Activated CD8-positive, alpha-beta memory T cell treated with anti-CD3 and anti-CD28 coated beads, Interleukin-2, amount 50 U/mL, for 24 hours (primary cell): ENCODE measurements at regions not wholly inside any gene's neighbourhood (a gene's known extent, or its start where the extent isn't known, plus 50 kb on each side); places are given as distances from the start of the nearest gene placed in this dataset.

Experiments used
- DNase-seq: peaks from one replicate; pipeline ENCODE4 v3.0.0-alpha.2; 2020; ENCODE audit errors: extremely low read depth

DNA sequence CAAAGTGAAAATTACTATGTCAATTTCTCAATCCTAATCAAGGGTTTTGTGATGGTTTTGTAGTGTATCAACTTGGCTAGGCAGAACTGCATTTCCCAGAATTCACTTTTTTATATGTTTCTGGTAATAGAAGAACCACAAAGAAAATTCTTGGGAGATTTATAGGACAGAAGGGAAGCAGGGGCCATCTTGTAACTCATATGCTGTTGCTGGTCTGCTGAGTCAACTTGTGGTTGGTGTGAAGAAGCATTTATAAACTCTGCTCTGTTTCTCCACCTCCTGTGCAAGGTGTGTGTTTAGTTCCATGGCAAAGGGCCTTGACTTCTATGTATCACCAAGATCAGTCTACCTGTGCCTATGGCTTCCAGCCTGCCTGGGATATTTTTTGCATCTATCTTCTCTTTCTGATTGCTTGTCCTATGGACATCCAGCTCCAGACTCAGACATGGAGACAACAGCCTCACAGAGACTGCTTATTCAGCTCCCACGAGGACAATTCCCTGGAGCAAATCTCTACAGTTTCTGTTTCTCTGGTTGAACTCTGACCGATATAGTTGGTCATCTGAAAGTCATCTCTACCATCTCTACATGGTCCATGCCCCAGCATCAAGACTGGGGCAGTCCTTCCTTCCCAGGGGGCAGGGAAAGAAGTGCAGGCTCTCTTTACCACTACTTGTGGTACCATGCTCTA is 364.3 kb upstream of the DDHD1 start:
- no peak for DNase-seq

DNA sequence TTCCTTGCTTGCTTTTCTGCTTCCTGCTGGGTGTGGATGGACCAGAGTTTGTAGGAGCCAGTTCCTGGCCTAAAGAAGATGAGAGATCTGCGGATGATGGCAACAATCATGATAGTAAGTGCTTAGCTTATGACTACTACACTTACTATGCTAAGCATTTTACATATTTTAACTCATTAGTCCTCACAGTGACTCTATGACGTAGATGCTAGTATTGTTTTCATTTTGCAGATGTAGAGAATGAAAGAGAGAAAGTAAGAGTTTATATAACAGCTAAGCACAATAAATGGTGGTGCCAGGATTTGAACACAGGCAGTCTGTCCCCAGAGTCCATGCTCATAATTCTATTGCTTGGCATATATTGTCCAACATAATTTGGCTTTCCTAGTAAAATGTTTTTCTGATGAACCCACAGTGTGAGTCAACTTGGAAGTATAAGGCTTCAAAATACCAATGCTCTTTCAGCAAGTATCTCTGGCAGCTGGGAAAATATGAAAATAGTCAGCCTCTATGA is 363.2 kb upstream of the DDHD1 start:
- no peak for DNase-seq

DNA sequence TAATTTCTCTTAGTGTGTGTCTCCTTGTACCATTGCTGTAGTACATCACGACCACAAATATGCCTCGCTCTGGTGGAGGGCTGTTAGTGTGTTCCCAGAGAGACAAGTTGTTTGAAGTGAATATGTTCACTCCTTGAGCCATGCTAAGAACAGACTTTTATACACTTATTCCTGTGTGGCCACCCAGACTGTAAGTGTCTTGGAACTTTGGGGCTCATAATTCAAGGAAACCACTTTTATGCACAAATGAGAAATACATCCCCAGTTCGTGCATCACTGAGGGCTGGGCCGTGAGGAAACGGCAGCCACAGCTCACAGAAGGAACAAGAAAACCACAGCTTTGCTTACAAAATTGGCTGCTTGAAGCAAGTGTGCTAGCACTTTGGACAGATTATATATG is 362.2 kb upstream of the DDHD1 start:
- no peak for DNase-seq

DNA sequence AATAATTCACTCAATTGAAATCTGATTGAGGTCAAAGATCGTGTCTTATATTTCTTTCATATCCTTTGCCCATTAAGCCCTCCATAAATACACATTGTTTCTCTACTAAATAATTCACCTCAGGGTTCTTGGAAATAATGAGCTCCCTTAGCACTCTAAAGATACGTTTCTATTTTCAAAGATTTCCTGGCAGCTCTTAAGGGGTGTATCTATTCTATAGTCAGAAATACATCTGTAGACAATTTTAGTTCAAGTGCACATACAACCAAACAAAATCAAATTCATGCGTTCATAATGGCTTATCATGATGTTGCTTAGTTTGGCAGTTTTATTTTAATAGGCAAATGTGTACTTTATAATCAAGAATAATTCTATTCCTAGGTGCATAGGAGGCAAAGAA is 361.1 kb upstream of the DDHD1 start:
- no peak for DNase-seq

DNA sequence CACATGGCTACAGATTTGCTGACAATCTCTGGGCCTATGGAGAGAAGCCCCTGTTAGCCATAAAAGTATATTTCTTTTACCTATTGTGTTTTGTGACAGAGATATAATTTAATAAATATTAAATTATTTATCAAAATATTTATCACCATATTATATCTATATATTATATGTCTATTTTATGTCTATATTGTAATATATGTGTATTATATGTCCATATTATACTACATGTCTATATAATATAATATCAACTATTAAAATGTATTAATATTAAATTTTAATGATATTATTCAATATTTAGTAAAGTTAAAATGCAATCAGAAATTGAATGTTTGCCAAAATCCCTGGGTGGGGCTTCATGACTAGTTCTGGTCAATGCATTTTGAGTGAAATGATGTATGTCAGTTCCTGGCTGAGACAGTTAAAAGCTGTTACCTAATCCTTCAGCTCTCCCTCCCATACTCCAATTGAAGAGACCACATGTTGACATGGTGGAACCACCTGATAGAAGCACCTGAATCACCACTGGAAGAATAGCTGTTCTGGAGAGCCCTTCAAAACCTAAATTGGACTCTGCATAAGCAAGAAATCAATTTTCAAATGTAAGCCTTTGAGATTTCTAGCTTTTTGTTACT is 357.3 kb upstream of the DDHD1 start:
- no peak for DNase-seq

DNA sequence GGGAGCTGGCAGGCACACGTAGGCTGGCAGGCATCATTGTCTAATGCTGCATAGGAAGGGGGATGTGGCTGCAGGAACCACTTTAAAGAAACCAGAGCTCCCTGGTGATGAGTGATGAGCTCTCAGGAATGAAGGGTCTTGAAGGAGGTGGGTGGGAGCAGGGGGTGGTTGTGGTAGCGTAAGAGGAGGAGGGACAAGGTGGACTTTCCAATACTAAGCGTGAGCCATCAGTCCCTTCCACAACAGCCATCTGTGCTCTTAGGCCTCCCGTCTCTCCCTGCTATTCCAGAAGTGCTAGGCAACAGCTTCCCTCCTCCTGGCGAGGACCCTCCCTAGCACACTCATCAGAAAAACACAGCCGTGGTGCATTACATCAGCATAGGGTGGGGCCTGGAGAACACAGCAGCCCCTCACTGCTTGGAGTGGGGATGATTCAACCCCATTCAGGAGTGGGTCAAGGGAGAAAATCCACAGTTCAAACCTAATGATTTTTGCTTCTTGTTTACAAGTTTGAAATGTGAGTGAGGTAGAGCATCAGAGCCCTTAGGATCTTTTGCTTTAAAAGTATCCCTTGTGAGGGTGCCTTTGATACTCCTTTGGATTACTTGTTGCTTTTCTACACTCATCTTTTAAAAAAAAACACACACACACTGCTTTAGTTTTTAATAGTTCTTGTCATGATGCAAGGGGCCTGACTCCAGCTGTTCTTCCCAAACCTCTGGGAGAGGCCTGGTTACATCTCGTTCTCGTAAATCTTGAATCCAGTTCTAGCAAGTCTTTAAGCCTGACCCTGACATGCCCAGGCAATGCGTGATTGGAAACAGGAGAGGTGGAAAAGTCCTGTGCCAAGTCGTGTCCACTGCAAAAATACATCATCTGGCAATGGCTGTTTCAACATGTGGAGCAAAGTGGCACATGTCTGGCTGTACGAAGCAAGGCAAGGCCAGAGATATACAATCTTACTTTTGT is 356.4 kb upstream of the DDHD1 start:
- DNase-seq = no peak

DNA sequence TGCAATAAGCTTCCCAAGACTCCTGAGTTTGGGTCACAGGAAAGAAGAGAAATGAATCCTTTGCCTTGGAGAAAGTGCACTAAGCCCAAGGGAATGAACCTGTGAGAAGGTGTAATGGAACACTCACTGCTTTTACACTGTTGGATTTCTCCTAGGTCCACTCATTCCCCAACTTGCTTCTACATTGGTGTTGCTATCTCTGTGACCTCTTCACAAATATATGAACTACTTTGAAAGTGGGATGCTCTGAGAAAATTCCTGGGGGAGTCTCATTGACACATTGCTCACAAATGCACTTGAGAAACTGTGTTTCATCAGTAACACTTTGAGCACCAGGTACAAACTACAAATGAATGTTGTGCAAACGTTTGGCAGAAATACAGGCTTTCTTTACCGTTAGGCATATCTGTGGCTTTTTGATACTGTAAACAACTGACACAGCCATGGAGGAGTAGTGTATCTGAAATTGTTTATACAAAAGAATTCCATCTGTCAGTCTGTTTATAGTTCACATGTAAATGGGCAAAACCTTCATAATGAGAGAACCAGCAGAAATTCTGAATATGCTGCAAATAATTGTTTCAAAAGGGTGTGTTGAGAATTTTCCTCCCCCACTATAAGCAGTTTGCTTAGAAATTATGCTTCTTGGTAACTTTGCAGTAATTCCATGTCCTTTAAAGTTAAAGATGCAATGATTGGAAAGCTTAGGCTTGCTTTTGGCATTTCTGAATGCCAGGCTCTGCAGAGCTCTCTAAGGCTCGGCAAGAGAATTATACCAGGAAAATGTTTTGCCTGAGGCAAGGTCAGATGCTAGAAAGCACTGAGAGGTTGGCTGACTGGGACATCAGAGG is 348.5 kb upstream of the DDHD1 start:
- no peak for DNase-seq

DNA sequence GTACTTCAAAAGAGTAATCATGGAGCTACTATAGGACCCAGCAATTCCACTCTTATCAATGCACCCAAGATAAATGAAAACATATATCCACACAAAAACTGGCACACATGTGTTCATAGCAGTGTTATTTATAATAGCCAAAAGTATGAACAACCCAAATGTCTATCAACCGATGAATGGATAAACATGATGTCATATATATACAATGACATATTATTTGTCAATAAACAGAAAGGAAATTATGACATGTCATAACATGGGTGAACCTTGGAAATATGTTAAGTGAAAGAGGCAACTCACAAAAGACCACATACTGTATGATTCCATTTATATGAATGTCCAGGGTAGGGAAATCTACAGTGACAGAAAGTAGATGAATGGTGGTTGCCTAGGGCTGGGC is 347.1 kb upstream of the DDHD1 start:
- no peak for DNase-seq

DNA sequence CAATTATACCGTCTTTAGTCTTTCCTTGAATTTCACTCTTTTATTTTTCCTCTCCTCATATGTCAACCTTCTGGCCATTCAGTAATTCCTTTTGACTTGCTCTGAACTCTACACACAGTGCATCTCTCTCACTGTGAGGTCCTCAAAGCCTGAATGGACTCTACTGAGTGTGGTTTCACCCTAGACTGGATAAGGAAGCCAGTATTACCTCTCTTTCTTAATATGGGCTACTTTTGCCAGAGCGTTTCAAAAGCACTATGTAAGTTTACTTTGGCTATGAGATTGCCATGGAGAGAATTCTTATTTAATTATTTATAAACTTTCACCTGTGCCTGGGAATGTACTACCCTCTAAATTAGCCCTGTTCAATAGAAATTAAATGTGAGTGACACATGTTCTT is 343.5 kb upstream of the DDHD1 start:
- DNase-seq = no peak

DNA sequence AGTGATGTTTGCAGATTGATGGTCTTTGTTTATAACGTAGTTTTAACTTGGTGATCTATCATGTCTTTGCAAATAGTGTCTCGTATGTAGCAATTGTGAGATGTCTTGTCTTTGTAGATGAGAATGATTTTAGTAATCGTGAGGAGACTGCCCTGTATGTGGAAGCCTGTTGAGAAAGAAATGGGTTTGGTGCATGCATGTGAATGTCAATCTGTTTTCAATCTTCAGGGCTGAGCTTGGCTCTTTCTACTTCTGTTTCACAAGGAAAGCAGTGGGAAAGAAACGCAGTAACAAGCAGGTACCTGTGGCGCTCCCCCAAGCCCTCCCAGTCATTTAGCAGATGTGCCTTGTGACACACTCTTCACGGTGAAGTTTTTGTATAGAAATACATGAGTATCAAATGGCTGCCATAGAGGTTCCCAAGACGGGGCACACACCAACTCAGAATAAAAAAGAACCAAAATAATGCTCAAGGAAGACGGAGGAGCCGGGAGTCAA is 342.8 kb upstream of the DDHD1 start:
- no peak for DNase-seq

DNA sequence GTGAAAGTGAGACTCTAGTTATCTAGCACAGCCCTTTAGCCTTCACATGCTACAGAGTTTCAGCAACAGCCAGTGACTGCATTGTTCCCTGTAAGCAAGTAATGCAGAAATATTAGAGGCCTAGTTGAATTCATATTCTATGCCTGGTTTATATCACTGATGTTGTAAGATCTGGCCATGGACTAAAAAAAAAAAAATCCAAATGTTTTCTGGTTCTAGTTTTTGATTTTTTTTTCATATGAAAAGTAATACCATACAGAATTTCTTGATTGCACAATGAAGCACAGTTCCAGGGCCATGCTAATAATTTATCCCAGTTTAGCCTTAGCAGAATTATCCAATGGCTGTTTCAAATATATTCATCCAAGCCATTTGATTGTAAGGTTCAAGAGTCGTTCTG is 341.5 kb upstream of the DDHD1 start:
- DNase-seq = no peak

DNA sequence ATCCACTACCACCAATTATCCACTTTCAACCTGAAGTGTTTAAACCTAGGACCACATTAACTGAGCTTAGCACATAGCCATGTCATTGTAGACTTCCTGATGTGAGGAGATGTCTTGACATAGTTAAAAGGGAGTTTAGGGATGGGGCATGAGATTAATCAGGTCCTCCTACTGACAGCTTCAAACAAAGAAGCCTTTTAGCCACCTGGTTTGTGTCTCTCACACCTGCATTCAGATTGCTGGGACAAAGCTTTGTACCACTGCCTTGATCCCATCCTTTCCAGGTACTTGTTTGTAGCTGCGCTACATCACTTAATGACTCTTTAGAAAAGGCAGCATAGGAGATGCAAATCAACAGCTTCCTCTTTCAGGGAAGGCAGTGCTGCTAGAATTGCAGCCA is 340.7 kb upstream of the DDHD1 start:
- no peak for DNase-seq

DNA sequence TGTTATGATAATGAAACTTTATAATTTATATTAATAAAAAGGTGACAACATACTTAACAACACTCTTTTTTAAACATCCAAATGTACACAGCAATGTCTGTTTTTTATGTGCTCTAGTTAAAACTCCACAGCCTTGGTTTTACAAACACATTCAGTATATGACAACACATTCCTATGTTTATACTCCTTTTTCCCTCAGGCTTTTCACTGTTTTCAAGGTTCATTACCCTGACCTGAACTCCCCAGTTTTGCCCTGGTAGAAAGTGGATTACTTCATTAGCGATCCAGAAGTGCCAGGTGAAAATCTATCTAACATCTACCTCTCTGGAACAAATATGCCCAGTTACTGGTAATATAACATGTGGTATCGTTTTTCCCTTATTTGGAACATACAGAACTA is 340.2 kb upstream of the DDHD1 start:
- DNase-seq = no peak

DNA sequence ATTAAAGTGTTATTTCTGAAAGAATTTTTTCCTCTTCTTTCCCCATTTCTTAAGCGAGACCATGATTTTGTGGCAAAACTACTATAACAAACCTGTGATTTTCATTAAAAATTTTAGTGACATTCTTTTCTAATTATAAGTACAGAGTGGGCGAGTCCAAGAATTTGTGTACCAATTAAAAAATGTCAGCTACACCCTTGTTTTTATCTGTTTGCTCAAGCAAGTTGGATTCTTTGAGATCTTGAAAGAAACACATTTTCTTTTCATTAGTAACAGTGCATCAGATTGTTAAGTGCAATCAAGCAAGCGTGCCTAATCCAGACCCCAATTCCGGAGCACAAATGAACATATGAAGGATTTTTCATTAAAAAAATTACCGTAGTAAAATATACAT is 338.8 kb upstream of the DDHD1 start:
- DNase-seq = no peak

DNA sequence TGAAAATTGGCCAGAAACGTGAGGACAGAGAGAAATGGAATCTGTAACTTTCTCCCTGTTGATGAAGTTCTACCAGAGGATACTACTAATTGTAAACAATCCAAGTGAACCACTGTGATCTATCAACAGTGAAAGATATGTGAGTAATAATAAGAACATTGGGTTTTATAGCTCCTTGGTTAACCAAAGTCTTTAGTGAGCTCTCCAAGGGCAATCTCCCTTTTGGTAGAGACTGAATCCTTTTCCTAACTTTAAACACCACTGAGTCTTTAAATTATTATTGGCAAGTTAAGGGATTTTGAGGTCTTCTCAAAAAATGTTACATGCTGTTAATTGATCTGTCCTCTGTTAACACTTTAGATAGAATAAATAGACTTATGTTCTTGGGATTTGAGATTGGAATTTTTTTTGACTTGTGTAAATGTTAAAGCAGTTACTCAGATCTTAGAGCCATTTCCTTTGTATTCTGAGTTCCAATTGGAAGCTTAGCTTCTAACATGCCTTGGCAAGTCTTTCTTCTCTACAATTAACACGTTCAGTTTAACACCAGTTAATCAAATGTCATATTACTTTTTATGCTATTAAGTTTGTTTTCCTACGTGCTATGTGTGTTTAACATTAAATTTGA is 338.2 kb upstream of the DDHD1 start:
- no peak for DNase-seq

DNA sequence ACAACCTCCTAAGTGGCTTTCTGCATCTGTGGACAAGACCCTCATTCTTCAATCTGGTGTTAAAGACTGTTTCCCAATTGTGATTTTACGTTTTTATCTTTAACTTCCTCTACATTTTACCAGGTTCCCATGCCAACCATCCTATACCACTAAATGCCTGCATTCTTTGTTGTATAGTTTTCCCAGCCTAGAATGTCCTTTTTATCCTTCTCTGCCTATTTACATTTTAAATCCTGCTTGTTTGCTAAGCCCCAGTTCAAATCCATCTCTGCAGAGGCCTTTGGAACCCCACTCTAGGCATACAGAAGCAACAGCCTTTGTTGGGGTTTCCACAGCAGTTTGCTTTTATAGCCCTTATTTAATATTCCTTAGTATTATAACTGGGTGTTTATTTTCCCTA is 325.1 kb upstream of the DDHD1 start:
- no peak for DNase-seq

DNA sequence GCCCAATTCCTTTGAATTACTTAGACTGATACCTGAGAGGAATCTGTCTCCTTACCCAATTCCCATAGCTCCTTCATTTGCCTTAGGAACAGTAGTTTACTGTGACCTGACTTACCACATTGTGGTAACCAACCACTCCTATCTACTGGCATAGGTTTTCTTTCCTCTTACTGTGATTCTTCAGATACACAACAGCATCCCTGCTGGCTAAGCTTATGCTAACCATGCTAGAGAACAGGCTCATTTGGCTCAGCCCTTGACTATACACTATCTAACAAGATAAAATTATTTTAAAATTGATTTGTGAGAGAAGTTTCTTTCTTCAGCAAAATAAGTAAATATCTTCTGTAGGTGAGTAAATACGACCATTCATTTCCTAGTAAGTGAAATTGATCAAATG is 320.4 kb upstream of the DDHD1 start:
- no peak for DNase-seq

DNA sequence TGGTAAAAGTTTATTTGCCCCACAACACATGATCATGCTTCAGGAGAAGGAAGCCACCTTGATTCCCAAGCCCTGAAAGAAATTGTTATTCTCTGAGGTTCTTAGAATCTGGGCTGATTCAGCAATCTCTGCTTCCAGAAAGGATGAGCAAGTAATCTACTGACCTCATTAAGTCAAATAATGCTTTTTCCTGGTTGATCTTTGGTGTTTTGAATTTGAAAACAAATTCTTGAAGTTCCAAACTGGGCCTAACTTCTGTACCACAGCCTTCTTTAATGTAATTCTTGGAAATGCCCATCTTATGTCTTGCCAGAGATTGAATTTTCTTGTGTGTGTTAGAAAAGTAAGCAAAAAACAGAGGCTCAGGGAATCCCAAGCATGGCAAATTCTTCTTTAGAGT is 319.2 kb upstream of the DDHD1 start:
- no peak for DNase-seq

DNA sequence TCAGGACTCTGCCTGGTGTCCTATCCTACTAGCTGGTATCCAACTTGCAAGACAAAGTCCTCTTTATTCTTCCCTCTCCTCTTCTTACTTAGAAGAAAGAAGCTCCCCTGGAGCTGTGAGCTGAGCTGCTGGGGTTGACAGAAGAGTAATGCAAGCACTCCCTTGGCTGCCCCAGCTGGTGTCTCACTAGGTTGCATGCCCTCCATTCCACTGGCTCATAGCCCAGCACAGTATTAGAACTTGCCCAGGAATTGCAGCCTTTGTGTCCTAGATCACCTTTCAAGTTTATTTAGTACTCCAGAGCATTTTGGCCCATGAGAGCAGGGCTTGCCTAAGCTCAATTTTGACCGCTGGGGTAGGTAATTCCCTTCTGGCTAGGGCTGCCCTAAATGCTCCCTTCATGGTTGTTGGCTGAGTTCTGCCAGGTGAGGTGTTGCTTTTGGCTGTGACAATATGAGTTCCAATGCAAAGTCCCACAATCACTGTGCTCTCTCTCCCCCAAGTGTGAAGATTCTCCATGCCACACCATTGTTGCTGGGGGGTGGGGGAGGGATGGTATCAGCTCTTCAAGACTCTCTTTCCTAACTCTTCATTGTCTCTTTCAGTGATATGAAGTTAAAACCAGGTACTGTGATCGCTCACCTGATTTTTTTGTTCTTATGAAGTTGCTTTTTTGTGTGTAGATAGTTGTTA is 317.4 kb upstream of the DDHD1 start:
- no peak for DNase-seq

DNA sequence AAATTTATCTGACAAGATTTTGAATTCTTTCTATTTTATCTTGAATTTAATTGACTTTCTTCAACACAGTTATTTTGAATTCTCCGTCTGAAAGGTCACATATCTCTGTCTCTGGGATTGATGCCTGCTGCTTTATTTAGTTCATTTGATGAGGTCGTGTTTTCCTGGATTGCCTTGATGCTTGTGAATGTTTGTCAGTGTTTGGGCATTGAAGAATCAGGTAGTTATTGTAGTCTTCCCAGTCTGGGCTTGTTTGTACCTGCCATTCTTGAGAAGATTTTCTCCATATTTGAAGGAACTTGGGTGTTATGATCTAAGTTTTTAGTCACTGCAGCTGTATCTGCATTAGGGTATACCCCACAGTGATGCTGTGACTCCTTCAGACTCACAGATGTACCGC is 315.8 kb upstream of the DDHD1 start:
- DNase-seq = no peak
